Immature natural killer cell (primary cell): ENCODE measurements at regions not wholly inside any gene's neighbourhood (a gene's known extent, or its start where the extent isn't known, plus 50 kb on each side); places are given as distances from the start of the nearest gene placed in this dataset.

ENCODE experiments used
- DNase-seq, 3 donors: peaks; one replicate each; pipeline ENCODE4 v3.0.0; 2022; ENCODE audit warnings: mixed read lengths in 1 of 3
- H3K27ac Mint-ChIP-seq, 6 donors: one replicate each; pipeline ENCODE4 v1.8.0; 2020; ENCODE audit warnings: mixed read lengths in 6 of 6, mild to moderate bottlenecking in 5 of 6, inconsistent platforms in 4 of 6, moderate library complexity in 3 of 6
- H3K27me3 Mint-ChIP-seq, 3 donors: one replicate each; pipeline ENCODE4 v1.8.0; 2020 to 2021; ENCODE audit warnings: low read depth in 3 of 3, mild to moderate bottlenecking in 3 of 3, mixed read lengths in 3 of 3, moderate library complexity in 3 of 3, inconsistent platforms in 1 of 3
- H3K36me3 Mint-ChIP-seq, 3 donors: one replicate each; pipeline ENCODE4 v1.8.0; 2020; ENCODE audit warnings: mixed read lengths in 3 of 3, inconsistent platforms in 2 of 3, mild to moderate bottlenecking in 2 of 3
- H3K4me1 Mint-ChIP-seq, 2 donors: one replicate each; pipeline ENCODE4 v1.8.0; 2020; ENCODE audit warnings: inconsistent platforms in 2 of 2, mild to moderate bottlenecking in 2 of 2, mixed read lengths in 2 of 2, moderate library complexity in 1 of 2
- H3K4me3 Mint-ChIP-seq, 5 donors: one replicate each; pipeline ENCODE4 v1.8.0; 2020; ENCODE audit warnings: mild to moderate bottlenecking in 5 of 5, mixed read lengths in 5 of 5, inconsistent platforms in 3 of 5, moderate library complexity in 3 of 5
- H3K9me3 Mint-ChIP-seq, 6 donors: one replicate each; pipeline ENCODE4 v1.8.0; 2020; ENCODE audit warnings: mild to moderate bottlenecking in 6 of 6, mixed read lengths in 6 of 6, inconsistent platforms in 4 of 6, moderate library complexity in 3 of 6

DNA sequence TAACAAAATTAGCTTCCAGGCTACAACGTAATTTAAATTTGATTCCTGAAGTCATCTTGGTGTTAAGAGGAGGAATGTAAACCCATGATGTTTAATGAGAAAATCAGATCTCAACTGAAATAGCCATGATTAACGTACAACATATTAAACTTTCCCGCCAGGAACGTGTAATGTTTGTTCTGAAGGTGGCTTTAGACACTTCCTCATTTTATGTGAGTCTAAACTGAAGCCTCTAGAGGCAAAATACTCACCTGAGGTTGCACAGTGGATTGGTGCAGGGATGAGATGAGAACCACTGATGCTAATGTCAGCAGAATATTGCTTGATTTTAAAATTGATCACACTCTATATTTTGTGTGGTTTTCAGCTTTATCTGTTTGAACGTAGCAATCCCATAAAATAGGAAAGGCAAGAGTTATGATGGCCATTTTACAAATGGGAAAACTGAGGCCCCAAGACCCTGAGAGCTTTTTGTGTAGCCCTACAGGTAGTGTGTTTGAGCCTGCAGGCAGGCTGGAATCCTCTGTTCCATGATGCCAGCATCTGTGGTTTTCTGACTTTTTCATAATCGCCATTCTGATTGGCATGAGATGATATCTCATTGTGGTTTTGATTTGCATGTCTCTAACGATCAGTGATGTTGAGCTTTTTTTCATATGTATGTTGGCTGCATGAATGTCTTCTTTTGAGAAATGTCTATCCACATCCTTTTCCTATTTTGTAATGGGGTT, 243.7 kb upstream of the BMPER start:
- Mint-ChIP-seq H3K36me3 (peaks cover 0 to 12% (median 0%) of the 10 kb centered on the region in 3 donors), H3K9me3 (peaks cover 0 to 4% (median 0%) of the 10 kb centered on the region in 6 donors), H3K27ac (peak overlapping the region in 1 of 6 donors; percentile 3), H3K27me3 (no peaks in the 10 kb centered on the region), H3K4me3 (no peak overlapping the region), H3K4me1 (peaks cover 31 to 34% of the 10 kb centered on the region in 2 donors)
- DNase-seq, result no peak

DNA sequence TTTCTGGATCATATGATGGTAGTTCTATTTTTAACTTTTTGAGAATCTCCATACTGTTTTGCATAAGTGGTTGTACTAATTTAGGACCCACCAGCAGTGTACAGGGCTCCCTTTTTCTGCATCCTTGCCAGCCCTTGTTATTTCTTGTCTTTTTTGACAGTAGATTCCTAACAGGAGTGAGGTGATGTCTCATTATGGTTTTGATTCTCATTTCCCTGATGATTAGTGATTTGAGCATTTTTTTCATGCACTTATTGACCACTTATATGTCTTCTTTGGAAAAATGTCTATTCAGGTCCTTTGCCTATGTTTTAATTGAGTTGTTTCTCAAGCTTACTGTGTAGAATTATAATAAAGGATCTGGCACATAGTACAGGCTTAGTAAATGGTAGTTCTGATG, 238.8 kb upstream of the BMPER start:
- H3K27ac Mint-ChIP-seq, result no peak overlapping the region
- peaks cover 0 to 5% (median 4%) of the 10 kb centered on the region in 3 donors for H3K36me3 Mint-ChIP-seq
- peaks cover 0 to 3% (median 1%) of the 10 kb centered on the region in 3 donors for H3K27me3 Mint-ChIP-seq
- peaks cover 0 to 5% (median 0%) of the 10 kb centered on the region in 6 donors for H3K9me3 Mint-ChIP-seq
- no peak for DNase-seq
- H3K4me1 Mint-ChIP-seq, result peaks cover 41 to 44% of the 10 kb centered on the region in 2 donors
- H3K4me3 Mint-ChIP-seq, result no peak overlapping the region

DNA sequence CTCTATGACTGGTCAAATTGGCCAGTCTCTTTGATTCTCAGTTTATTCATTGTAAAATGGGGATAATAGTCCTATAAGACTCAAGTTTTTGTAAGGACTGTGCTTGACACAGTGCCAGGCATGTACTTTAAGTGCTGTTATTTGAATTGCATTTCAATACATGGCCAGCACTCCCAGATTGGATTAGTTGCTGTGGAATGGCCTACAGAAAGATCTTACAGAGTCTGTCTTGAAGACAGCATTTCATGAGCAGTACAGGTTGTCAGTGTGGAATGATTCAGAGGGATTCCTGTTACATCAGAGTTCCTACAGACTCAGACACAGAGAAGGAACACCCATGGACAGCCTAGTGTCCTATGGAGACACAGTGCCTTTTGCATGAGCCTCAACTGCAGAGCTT, 238.1 kb upstream of the BMPER start:
- Mint-ChIP-seq H3K27ac (no peak overlapping the region), H3K9me3 (peaks cover 0 to 5% (median 0%) of the 10 kb centered on the region in 6 donors), H3K27me3 (peaks cover 0 to 3% (median 1%) of the 10 kb centered on the region in 3 donors), H3K36me3 (peaks cover 0 to 10% (median 4%) of the 10 kb centered on the region in 3 donors), H3K4me1 (peaks cover 39 to 44% of the 10 kb centered on the region in 2 donors), H3K4me3 (no peak overlapping the region)
- no peak for DNase-seq

DNA sequence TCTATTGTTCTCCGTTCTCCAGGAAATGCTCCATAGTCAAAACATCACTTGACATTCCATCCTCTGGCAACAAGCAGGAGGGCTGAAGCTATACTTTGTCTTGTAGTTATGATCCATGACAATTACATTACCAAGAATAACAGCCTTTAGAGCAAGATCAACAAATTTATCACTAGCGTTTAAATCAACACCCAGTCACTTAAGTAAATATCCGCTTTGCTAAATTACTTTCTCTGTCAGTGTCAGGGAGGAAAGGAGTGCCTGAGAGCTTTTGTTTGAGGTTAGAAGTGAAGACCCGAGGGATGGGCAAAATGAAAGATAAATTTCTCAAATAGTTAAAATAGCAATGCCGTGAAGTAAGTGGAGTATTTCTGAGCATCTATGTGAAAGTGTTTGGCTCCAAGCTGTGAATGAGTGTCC, 236.1 kb upstream of the BMPER start:
- no peak for DNase-seq
- Mint-ChIP-seq H3K36me3 (peaks cover 0 to 10% (median 4%) of the 10 kb centered on the region in 3 donors), H3K27ac (peak overlapping the region in 5 of 6 donors; percentile 23 to 83 (median 47)), H3K4me1 (peaks cover 25 to 26% of the 10 kb centered on the region in 2 donors), H3K4me3 (peak overlapping the region in 4 of 5 donors; percentile 26 to 68 (median 50)), H3K9me3 (peaks cover 0 to 5% (median 0%) of the 10 kb centered on the region in 6 donors), H3K27me3 (peaks cover 0 to 3% (median 1%) of the 10 kb centered on the region in 3 donors)

DNA sequence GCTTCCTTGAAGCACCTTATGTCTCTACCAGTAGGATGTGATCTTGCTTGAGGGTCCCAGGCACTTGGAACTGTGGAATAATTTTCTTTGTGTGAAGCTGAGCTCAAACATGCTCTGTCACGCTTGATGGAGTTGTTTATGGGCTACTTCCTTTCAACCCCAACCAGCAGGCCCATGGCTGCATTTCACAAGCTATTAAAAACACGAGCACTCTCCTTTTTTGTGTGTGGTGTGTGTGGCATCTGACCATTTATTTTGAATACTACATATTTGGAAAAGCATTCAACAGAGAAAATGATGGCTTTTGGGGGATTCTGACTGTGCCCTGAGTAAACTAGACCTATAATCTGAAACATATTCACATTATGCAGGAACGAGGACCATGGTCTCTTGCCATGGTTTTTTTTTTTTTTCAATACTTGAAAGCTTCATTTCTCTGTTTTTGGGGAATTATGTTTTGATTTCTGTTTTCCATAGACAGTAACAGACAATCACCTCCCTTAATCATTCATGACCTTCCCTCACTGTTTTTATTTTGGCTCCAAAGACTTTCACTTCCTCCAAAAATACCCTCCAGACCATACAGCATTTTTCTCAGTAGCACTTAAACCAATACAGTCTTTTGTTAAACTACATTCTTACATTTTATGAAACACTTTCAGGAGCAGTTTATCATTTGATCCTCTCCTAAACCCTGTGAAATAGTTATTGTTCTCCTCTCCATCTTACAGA, 233.6 kb upstream of the BMPER start:
- peaks cover 0 to 18% (median 6%) of the 10 kb centered on the region in 3 donors for H3K36me3 Mint-ChIP-seq
- peaks cover 19 to 22% of the 10 kb centered on the region in 2 donors for H3K4me1 Mint-ChIP-seq
- H3K27me3 Mint-ChIP-seq, result peaks cover 0 to 3% (median 3%) of the 10 kb centered on the region in 3 donors
- H3K9me3 Mint-ChIP-seq, result peaks cover 0 to 1% (median 0%) of the 10 kb centered on the region in 6 donors
- H3K27ac Mint-ChIP-seq, result peak overlapping the region in 3 of 6 donors; percentile 31 to 46 (median 42)
- no peak overlapping the region for H3K4me3 Mint-ChIP-seq
- no peak for DNase-seq

DNA sequence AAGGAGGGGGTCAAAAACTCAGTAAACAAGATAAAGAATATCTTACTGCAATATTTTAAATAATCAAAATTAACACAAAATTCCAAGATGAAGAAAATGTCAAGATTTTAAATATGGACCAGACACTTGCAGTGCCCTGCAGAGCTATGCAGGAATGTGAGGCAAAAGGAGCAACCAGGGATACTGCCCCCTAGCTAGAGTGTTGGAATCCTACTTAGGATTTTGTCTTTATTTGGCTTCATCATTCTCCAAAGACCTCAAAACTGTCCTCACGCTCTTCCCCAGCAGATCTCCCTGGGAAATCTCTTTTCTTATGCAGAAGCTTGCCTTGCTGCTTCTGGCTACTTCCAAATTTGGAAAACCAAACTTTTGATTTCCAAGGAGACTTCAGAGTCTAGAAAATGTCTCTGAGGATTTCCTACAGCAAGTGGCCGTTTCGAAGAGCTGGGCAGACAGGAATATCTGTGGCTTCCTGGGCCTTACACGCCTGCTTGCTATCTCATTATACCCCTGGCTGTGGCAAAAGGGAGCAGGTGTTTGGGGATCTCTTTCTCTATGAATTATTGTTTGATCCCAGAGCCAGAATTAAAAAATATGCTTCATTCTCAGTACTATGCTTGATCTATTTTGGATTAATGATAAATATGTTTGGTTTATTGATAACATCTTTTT, 232.2 kb upstream of the BMPER start:
- no peak for DNase-seq
- H3K27ac Mint-ChIP-seq, result no peak overlapping the region
- H3K36me3 Mint-ChIP-seq, result peaks cover 0 to 18% (median 6%) of the 10 kb centered on the region in 3 donors
- H3K4me3 Mint-ChIP-seq, result no peak overlapping the region
- H3K4me1 Mint-ChIP-seq, result peaks cover 19 to 22% of the 10 kb centered on the region in 2 donors
- H3K27me3 Mint-ChIP-seq, result peaks cover 0 to 3% (median 3%) of the 10 kb centered on the region in 3 donors
- H3K9me3 Mint-ChIP-seq, result peaks cover 0 to 1% (median 0%) of the 10 kb centered on the region in 6 donors

DNA sequence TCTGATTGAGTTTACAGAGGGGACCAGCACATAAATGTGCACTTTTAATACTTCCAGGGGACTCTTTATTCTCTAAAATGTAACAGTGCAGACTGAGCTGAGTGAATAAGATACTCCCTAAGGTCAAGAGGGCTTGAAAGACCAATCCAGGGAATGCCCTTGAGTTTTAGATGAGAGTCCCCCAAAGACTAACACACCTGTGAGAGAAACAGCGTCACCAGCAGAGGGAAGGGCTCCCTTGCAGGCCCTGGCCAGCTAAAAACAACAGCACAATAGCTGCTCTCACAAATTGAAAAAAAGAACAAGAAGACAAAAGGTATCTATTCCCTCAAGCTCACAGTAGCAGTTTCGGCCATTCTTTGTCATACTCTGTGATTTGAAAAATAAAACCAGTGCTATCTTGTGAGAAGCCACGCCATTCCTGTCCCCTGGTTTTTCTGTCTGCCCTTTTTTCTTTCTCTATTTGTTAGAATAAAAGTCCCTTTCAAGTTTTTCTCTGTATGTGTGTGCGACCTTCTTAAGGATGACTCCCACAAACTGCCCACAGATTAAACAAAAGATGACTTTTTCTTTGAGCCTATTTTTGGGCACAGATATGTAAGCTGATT, 230.4 kb upstream of the BMPER start:
- Mint-ChIP-seq H3K4me3 (no peak overlapping the region), H3K9me3 (peaks cover 0 to 7% (median 2%) of the 10 kb centered on the region in 6 donors), H3K36me3 (peaks cover 1 to 17% (median 9%) of the 10 kb centered on the region in 3 donors), H3K27me3 (peaks cover 0 to 3% (median 0%) of the 10 kb centered on the region in 3 donors), H3K4me1 (peaks cover 10 to 12% of the 10 kb centered on the region in 2 donors), H3K27ac (no peak overlapping the region)
- DNase-seq, result no peak

DNA sequence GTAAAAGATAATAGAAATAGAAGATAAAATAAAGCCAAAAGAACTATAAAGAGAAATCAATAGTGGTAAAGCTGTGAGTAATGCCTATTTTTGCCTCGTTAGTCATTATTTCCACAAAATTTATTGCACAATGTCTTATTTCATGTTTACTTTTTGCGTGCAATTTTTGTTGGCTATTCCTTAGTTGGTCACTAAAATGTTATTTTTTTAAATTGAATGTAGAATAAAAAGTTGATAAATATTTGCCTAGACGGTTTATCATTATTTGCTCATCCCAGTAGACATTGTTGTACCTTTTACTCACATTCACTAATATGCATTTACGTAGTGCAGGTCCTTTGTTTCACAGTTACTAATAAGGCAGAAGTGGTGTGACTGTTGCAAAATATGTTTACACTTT, 227.8 kb upstream of the BMPER start:
- no peak for DNase-seq
- Mint-ChIP-seq H3K9me3 (peaks cover 0 to 13% (median 3%) of the 10 kb centered on the region in 6 donors), H3K4me1 (peaks cover 0 to 1% of the 10 kb centered on the region in 2 donors), H3K4me3 (no peak overlapping the region), H3K36me3 (peaks cover 7 to 26% (median 11%) of the 10 kb centered on the region in 3 donors), H3K27ac (no peak overlapping the region), H3K27me3 (peaks cover 0 to 2% (median 0%) of the 10 kb centered on the region in 3 donors)

DNA sequence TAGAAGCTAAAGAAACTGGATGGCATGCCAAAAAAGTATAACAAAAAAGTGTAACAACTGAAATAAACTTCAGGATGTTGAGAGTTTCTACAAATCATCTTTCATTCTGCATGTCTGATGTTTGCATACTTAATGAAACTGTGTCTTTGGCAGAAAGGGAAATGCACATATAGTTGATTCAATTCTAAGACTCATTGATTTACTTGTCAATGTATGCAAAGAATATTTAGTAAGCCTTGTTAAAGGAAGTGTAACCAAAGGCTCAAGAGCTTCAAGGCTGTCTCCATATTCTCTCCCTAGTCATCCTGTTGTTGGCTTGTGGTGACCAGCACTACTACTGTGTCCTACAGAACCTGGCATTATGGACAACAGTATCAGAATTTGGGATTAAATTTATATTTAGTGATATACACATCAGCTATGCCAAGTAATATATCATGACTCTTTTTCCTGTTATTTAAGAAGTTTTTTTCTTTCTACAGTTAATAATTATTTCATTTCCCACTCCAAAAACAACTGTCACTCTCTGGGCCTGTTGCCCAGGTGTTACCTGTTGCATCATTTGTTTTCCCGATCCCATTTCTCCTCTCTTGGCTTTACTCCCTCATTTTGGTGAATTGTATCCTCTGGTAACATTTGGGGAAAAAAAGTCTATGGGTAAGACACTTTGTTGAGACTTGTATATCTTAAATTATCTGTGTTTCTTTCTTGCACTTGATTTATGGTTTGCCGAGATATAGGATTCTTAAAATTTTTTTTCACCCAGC, 226.6 kb upstream of the BMPER start:
- Mint-ChIP-seq H3K27ac (no peak overlapping the region), H3K4me1 (no peaks in the 10 kb centered on the region), H3K4me3 (no peak overlapping the region), H3K27me3 (peaks cover 0 to 2% (median 0%) of the 10 kb centered on the region in 3 donors), H3K36me3 (peaks cover 7 to 26% (median 11%) of the 10 kb centered on the region in 3 donors), H3K9me3 (peaks cover 0 to 13% (median 3%) of the 10 kb centered on the region in 6 donors)
- no peak for DNase-seq

DNA sequence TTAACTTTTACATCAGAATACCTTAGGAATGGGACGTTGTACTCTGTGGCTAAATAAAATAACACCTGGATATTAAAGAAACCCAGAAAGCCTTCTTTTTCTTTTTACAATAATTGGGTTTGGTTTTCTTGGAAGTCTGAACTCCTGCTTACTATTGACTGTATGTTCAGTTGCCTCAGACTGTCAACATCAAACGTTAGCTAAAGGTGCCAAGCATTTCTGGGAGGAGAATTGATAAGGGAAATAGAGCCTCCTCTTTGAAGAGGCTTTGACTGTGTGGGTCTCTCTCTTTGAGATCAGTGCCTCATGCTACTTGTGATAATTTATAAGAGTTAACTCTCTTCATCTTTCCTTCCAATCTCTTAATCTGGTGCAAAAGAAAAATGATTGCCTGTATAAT, 224.7 kb upstream of the BMPER start:
- H3K4me3 Mint-ChIP-seq, result no peak overlapping the region
- no peaks in the 10 kb centered on the region for H3K4me1 Mint-ChIP-seq
- peaks cover 11 to 21% (median 19%) of the 10 kb centered on the region in 3 donors for H3K36me3 Mint-ChIP-seq
- H3K27me3 Mint-ChIP-seq, result peaks cover 0 to 1% (median 0%) of the 10 kb centered on the region in 3 donors
- DNase-seq, result no peak
- H3K27ac Mint-ChIP-seq, result no peak overlapping the region
- peaks cover 1 to 13% (median 4%) of the 10 kb centered on the region in 6 donors for H3K9me3 Mint-ChIP-seq

DNA sequence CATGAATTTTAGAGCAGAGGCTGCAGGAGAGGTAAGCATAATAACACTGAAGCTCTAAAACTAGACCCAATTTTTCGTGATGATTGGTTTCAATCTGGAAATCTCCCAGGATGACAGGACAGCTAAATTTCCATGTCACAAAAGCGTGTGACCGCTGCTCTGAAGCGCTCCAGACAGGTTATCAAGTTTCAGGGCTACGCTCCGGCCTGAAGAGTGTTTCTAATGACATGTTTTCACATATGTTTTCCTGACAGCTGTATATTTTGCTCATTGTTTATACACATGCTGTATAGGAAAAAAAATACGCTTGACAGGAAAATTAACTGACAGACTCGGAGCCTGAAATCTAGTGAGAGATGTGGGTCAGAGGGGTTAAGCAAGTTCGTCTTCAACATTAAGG, 219.8 kb upstream of the BMPER start:
- Mint-ChIP-seq H3K36me3 (peaks cover 16 to 34% (median 18%) of the 10 kb centered on the region in 3 donors), H3K27ac (no peak overlapping the region), H3K9me3 (peaks cover 0 to 7% (median 1%) of the 10 kb centered on the region in 6 donors), H3K27me3 (peaks cover 0 to 1% (median 0%) of the 10 kb centered on the region in 3 donors), H3K4me1 (peaks cover 5 to 9% of the 10 kb centered on the region in 2 donors), H3K4me3 (no peak overlapping the region)
- no peak for DNase-seq

DNA sequence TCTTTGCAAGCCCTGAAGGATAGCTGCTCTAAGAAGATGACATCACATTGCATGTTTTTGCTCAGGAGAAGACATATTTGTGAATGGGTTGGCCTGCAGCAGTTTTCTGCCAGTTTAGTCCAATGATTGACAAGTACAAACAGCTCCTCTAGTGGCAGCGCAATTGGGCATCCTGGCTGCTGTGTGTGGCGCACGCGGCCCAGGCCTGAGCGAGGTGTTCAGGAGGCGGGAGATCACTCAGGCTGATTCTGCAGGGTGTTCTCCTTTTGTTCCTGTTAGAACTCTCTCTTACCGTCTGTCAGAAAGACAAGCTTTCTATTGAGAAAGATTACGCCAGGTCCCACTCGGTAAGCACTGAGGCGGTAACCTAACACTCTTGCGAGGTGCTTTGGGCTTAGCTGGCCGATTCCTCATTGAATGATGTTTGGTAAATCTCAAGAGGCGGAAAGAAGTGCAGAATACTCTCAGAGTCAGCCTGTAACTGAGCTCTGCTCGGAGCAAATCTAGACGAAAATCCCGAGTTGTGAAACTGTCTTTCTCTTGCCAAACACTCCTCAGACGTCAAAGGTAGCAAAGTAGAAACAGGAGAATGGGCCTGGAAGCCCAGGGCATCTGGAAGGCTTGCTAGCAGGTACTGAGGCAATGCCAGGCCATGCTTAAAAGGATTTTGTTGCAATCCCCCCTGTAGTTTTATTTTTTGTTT, 219.2 kb upstream of the BMPER start:
- Mint-ChIP-seq H3K36me3 (peaks cover 19 to 35% (median 20%) of the 10 kb centered on the region in 3 donors), H3K27me3 (peaks cover 0 to 1% (median 0%) of the 10 kb centered on the region in 3 donors), H3K9me3 (peaks cover 0 to 7% (median 1%) of the 10 kb centered on the region in 6 donors), H3K27ac (no peak overlapping the region), H3K4me3 (no peak overlapping the region), H3K4me1 (peaks cover 5 to 9% of the 10 kb centered on the region in 2 donors)
- no peak for DNase-seq
